ENCODE measurements at regions not wholly inside any gene's neighbourhood (a gene's known extent, or its start where the extent isn't known, plus 50 kb on each side); places are given as distances from the start of the nearest gene placed in this dataset.

DNA sequence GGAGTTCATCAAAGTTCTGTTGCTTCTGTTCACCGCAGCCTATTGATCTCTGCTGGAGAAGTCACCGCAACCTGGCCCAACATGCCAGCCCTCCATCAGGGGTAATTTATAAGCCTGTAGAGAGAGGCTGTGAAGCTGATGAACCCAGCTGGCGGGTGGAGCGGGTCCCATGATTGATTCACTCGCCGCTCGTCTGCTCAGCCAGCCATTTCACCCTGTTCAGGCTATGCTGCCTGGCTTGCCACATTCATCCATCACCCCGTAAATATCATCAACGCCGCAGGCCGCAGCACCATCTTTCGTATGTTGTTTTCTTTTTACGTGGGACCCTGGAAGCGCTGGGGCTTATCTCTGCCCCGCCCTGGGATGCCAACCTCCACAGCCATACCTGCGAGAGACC is 116.7 kb upstream of the OPCML start (continued):
- TF ChIP-seq GATAD2A (IDR thresholded peaks at IDR 0.05) (no peak), SMAD4 (CRISPR knock-in tag; conservative IDR thresholded peaks at IDR 0.05) (no peak)

DNA sequence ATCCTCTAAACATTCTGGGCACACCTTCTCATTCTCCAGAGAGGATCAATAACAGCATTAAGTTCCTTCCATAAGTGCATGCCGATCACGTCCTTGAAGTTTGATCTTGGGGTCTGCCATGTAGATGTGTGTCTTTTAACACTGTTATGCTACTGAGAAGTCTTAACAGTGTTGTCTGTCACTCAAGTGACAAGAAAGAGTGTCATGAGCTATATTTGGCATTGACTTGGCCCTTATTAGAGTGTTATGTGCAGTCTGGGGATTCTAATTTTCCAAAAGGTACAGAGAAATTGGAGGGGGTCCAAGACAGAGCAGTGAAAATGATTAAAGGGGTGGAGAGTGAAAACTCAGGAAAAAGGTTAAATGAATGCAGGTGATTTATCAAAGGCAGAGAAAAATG is 107.1 kb upstream of the OPCML start:
- H3K9me3 ChIP-seq (replicated peaks; ENCODE audit: control insufficient read depth, insufficient read depth, low read depth, low read length), result no peaks in the 10 kb centered on the region
- H3K27ac ChIP-seq (ENCODE audit: extremely low read depth, low read depth, low read length), result no peak overlapping the region
- in situ Hi-C loops (cut with MboI) (no loop called here), intact Hi-C loops (cut with micrococcal nuclease) (no loop called here)
- H3K4me3 ChIP-seq, result no peak overlapping the region
- ChIA-PET CTCF (ENCODE audit: low intra/inter-chr PET ratio) (no interaction called here), POLR2A (no interaction called here)
- no TSS peak for BruUV-seq (replicated peaks)
- 0% methylated on average over 2 of the region's 2 CpGs for WGBS (ENCODE audit: insufficient coverage, low coverage, missing lambda C conversion rate)
- no peak overlapping the region for H2AFZ ChIP-seq (ENCODE audit: low read depth, low read length)
- no peak for FAIRE-seq
- no peak for DNase-seq (ENCODE audit: extremely low read depth in 1 of 4, low spot score in 3 of 4)
- no peaks in the 10 kb centered on the region for H3K36me3 ChIP-seq (ENCODE audit: control insufficient read depth, insufficient read depth, low read length)
- H3K27me3 ChIP-seq (ENCODE audit: control insufficient read depth in 2 of 2, insufficient read depth in 2 of 2, low read length in 2 of 2), result no peaks in the 10 kb centered on the region
- H3K4me2 ChIP-seq (ENCODE audit: insufficient read depth, low read length), result no peak overlapping the region
- no peak for ATAC-seq
- H4K20me1 ChIP-seq (replicated peaks; ENCODE audit: control insufficient read depth, insufficient read depth, low read length), result no peaks in the 10 kb centered on the region
- no peaks in the 10 kb centered on the region for H3K9me1 ChIP-seq (ENCODE audit: control insufficient read depth, insufficient read depth, low read length)
- no peaks in the 10 kb centered on the region for H3K4me1 ChIP-seq (replicated peaks in 1 of 2; ENCODE audit: control insufficient read depth in 2 of 2, insufficient read depth in 2 of 2, low read length in 2 of 2)
- H3K9ac ChIP-seq (ENCODE audit: insufficient read depth in 1 of 2, low read depth in 2 of 2, low read length in 2 of 2), result no peak overlapping the region
- no peaks in the 10 kb centered on the region for H3K79me2 ChIP-seq (ENCODE audit: control insufficient read depth, insufficient read depth, low read length)
- no peak for TF ChIP-seq BDP1 (IDR thresholded peaks at IDR 0.05; ENCODE audit: insufficient read depth, insufficient read length)
- no peak for TF ChIP-seq ZNF695 (CRISPR knock-in tag; IDR thresholded peaks at IDR 0.05)
- TF ChIP-seq, protein P1, sequence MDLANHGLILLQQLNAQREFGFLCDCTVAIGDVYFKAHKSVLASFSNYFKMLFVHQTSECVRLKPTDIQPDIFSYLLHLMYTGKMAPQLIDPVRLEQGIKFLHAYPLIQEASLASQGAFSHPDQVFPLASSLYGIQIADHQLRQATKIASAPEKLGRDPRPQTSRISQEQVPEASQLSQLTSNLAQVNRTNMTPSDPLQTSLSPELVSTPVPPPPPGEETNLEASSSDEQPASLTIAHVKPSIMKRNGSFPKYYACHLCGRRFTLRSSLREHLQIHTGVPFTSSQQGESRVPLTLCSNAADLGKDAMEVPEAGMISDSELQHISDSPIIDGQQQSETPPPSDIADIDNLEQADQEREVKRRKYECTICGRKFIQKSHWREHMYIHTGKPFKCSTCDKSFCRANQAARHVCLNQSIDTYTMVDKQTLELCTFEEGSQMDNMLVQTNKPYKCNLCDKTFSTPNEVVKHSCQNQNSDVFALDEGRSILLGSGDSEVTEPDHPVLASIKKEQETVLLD (IDR thresholded peaks at IDR 0.05), result no peak
- TF ChIP-seq DMBX1 (CRISPR knock-in tag; IDR thresholded peaks at IDR 0.05; ENCODE audit: borderline replicate concordance), result no peak
- no peak for TF ChIP-seq NFIX (CRISPR knock-in tag; IDR thresholded peaks at IDR 0.05; ENCODE audit: low read depth)
- TF ChIP-seq, protein P2, sequence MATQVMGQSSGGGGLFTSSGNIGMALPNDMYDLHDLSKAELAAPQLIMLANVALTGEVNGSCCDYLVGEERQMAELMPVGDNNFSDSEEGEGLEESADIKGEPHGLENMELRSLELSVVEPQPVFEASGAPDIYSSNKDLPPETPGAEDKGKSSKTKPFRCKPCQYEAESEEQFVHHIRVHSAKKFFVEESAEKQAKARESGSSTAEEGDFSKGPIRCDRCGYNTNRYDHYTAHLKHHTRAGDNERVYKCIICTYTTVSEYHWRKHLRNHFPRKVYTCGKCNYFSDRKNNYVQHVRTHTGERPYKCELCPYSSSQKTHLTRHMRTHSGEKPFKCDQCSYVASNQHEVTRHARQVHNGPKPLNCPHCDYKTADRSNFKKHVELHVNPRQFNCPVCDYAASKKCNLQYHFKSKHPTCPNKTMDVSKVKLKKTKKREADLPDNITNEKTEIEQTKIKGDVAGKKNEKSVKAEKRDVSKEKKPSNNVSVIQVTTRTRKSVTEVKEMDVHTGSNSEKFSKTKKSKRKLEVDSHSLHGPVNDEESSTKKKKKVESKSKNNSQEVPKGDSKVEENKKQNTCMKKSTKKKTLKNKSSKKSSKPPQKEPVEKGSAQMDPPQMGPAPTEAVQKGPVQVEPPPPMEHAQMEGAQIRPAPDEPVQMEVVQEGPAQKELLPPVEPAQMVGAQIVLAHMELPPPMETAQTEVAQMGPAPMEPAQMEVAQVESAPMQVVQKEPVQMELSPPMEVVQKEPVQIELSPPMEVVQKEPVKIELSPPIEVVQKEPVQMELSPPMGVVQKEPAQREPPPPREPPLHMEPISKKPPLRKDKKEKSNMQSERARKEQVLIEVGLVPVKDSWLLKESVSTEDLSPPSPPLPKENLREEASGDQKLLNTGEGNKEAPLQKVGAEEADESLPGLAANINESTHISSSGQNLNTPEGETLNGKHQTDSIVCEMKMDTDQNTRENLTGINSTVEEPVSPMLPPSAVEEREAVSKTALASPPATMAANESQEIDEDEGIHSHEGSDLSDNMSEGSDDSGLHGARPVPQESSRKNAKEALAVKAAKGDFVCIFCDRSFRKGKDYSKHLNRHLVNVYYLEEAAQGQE (IDR thresholded peaks at IDR 0.05; ENCODE audit: borderline replicate concordance), result no peak
- TF ChIP-seq, protein P2 (CRISPR knock-in tag; IDR thresholded peaks at IDR 0.05; ENCODE audit: low read depth), result no peak
- TF ChIP-seq, protein P3, sequence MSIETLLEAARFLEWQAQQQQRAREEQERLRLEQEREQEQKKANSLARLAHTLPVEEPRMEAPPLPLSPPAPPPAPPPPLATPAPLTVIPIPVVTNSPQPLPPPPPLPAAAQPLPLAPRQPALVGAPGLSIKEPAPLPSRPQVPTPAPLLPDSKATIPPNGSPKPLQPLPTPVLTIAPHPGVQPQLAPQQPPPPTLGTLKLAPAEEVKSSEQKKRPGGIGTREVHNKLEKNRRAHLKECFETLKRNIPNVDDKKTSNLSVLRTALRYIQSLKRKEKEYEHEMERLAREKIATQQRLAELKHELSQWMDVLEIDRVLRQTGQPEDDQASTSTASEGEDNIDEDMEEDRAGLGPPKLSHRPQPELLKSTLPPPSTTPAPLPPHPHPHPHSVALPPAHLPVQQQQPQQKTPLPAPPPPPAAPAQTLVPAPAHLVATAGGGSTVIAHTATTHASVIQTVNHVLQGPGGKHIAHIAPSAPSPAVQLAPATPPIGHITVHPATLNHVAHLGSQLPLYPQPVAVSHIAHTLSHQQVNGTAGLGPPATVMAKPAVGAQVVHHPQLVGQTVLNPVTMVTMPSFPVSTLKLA (conservative IDR thresholded peaks at IDR 0.05), result no peak
- no peak for TF ChIP-seq FIP1L1 (IDR thresholded peaks at IDR 0.05; ENCODE audit: low read depth, low read length, poor library complexity, severe bottlenecking)
- no peak for TF ChIP-seq JUNB (CRISPR knock-in tag; conservative IDR thresholded peaks at IDR 0.05)
